Activated naive CD8-positive, alpha-beta T cell (primary cell): ENCODE measurements at regions not wholly inside any gene's neighbourhood (a gene's known extent, or its start where the extent isn't known, plus 50 kb on each side); places are given as distances from the start of the nearest gene placed in this dataset.
"Not testable (repeated sequence)": the region's sequence is repeated elsewhere in the genome, so short reads cannot be mapped to it uniquely, and the experiment has no call there.

Source experiments
- H3K27ac Mint-ChIP-seq: one replicate; pipeline ENCODE4 v1.8.0; 2021; ENCODE audit warnings: mixed read lengths
- H3K27me3 Mint-ChIP-seq: one replicate; pipeline ENCODE4 v1.8.0; 2021; ENCODE audit warnings: mixed read lengths
- H3K36me3 Mint-ChIP-seq: one replicate; pipeline ENCODE4 v1.8.0; 2021; ENCODE audit warnings: mixed read lengths
- H3K4me1 Mint-ChIP-seq: one replicate; pipeline ENCODE4 v1.8.0; 2021; ENCODE audit warnings: low read depth, mixed read lengths
- H3K4me3 Mint-ChIP-seq: one replicate; pipeline ENCODE4 v1.8.0; 2021; ENCODE audit warnings: mild to moderate bottlenecking, mixed read lengths
- H3K9me3 Mint-ChIP-seq: one replicate; pipeline ENCODE4 v1.8.0; 2021; ENCODE audit warnings: low read depth, mixed read lengths

DNA sequence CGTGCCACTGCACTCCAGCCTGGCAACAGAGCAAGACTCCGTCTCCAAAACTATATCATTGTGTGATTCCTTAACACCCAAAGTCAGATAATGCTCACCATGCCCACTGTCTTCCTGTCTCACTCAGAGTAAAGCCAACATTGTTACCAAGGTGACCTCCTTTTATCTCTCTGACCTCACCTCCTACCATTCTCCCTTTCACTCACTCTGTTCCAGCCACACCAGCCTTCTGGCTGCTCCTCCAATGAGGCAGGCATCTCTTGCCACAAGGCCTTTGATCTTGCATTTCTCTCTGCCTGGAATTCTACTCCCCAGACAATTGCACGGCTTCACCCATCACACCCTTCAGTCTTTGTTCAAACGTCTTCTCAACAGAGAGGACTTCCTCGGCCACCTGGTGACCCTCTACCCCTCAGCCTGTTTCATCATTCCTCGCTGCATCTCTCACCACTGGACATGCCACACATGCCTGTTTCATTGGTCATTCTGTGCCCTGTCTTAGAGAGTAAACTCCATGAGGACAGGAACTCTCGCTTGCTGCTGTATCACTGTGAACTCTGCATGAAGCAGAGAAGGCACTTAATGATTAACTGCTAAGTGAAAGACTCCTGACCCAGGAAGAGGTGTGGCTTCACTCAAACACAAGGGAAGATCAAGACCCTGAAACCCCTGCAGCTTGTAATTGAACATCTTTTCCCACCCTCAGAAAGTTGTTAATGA, 67.1 kb upstream of the CAPZB start:
- Mint-ChIP-seq H3K27ac (no peak overlapping the region), H3K4me3 (no peak overlapping the region), H3K36me3 (peaks cover 3% of the 10 kb centered on the region), H3K9me3 (no peaks in the 10 kb centered on the region), H3K27me3 (no peaks in the 10 kb centered on the region), H3K4me1 (no peaks in the 10 kb centered on the region)

DNA sequence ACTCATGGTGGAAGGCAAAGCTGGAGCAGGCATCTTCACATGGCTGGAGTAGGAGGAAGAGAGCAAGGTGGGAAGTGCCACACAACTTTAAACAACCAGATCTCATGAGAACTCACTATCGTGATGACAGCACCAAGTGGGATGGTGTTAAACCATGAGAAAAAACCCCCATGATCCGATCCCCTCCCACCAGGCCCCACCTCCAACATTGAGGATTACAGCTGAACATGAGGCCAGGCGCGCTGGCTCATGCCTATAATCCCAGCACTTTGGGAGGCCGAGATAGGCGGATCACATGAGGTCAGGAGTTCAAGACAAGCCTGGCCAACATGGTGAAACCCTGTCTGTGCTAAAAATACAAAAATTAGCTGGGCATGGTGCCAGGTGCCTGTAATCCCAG, 66.5 kb upstream of the CAPZB start:
- H3K4me1 Mint-ChIP-seq, H3K4me3 Mint-ChIP-seq, H3K27me3 Mint-ChIP-seq, H3K9me3 Mint-ChIP-seq, H3K27ac Mint-ChIP-seq, H3K36me3 Mint-ChIP-seq: not testable (repeated sequence)

GRCh38 chr1:19550437-19550836, 65.1 kb upstream of the CAPZB start:
- not testable (repeated sequence) for H3K4me3 Mint-ChIP-seq, H3K27ac Mint-ChIP-seq, H3K27me3 Mint-ChIP-seq, H3K4me1 Mint-ChIP-seq
- Mint-ChIP-seq H3K9me3 (peaks cover 10% of the 10 kb centered on the region), H3K36me3 (peaks cover 10% of the 10 kb centered on the region)

- H3K27ac Mint-ChIP-seq: no peak overlapping the region
- H3K4me1 Mint-ChIP-seq: no peaks in the 10 kb centered on the region
- H3K36me3 Mint-ChIP-seq: peaks cover 10% of the 10 kb centered on the region
- peaks cover 10% of the 10 kb centered on the region for H3K9me3 Mint-ChIP-seq
- no peaks in the 10 kb centered on the region for H3K27me3 Mint-ChIP-seq
- no peak overlapping the region for H3K4me3 Mint-ChIP-seq
Observed at GRCh38 chr1:19547814-19548213, 62.5 kb upstream of the CAPZB start.

DNA sequence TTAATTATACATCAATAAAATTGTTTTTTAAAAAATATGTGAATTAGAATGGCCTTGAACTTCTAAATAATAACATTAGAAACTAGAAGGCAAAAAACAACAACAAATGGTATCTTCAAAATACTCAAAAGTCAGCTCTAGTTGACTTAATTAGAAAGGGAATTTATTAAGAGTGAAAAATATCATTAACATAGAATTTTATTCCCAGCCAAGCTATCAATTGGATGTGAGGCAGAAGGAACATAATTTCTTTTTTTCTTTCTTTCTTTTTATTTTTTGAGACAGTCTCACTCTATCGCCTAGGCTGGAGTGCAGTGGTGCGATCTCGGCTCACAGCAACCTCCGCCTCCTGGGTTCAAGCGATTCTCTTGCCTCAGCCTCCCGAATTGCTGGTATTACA, 51.2 kb upstream of the CAPZB start:
- Mint-ChIP-seq H3K9me3 (peaks cover 9% of the 10 kb centered on the region), H3K4me3 (no peak overlapping the region), H3K4me1 (peaks cover 6% of the 10 kb centered on the region), H3K36me3 (peaks cover 4% of the 10 kb centered on the region), H3K27ac (no peak overlapping the region), H3K27me3 (no peaks in the 10 kb centered on the region)

GRCh38 chr1:19535214-19535613, 49.9 kb upstream of the CAPZB start:
- Mint-ChIP-seq H3K27ac (no peak overlapping the region), H3K9me3 (peaks cover 9% of the 10 kb centered on the region), H3K4me3 (no peak overlapping the region), H3K4me1 (peaks cover 6% of the 10 kb centered on the region), H3K36me3 (peaks cover 6% of the 10 kb centered on the region), H3K27me3 (no peaks in the 10 kb centered on the region)
